CD14-positive monocyte (primary cell): ENCODE measurements at regions not wholly inside any gene's neighbourhood (a gene's known extent, or its start where the extent isn't known, plus 50 kb on each side); places are given as distances from the start of the nearest gene placed in this dataset.

ENCODE experiments used
- DNase-seq, 3 donors: peaks; one replicate each; pipeline ENCODE4 v3.0.0-alpha.2; 2011 to 2022
- H2AFZ ChIP-seq: 2 replicates; pipeline ENCODE4 v1.6.0; 2012; ENCODE audit warnings: mild to moderate bottlenecking, low read depth, low read length, inconsistent platforms; ENCODE audit not compliant: insufficient read depth, poor library complexity, severe bottlenecking
- H3K27ac ChIP-seq, 2 donors: 1 replicate in 1 of 2; 2 replicates in 1 of 2; pipeline ENCODE4 v1.5.1; 2012 to 2013; ENCODE audit warnings: low read length in 2 of 2, control low read depth in 1 of 2, inconsistent platforms in 1 of 2, low read depth in 1 of 2, mild to moderate bottlenecking in 1 of 2
- H3K27me3 ChIP-seq, 2 donors: one replicate each; pipeline versions ENCODE4 v1.6.0 to v1.6.1; 2011 to 2013; ENCODE audit warnings: low read length in 2 of 2; ENCODE audit not compliant: control insufficient read depth in 2 of 2, insufficient read depth in 2 of 2
- H3K36me3 ChIP-seq, 2 donors: replicated peaks in 1 of 2; 1 replicate in 1 of 2; 2 replicates in 1 of 2; pipeline versions ENCODE4 v1.5.1 to v1.6.1; 2012 to 2013; ENCODE audit warnings: low read length in 2 of 2, control low read depth in 1 of 2, inconsistent platforms in 1 of 2, mild to moderate bottlenecking in 1 of 2; ENCODE audit not compliant: insufficient read depth in 2 of 2, control insufficient read depth in 1 of 2
- H3K4me1 ChIP-seq, 2 donors: 1 replicate in 1 of 2; 2 replicates in 1 of 2; pipeline versions ENCODE4 v1.5.1 to v1.6.1; 2012 to 2013; ENCODE audit warnings: low read length in 2 of 2, control low read depth in 1 of 2, inconsistent platforms in 1 of 2, mild to moderate bottlenecking in 1 of 2, moderate library complexity in 1 of 2; ENCODE audit not compliant: insufficient read depth in 2 of 2, control insufficient read depth in 1 of 2
- H3K4me2 ChIP-seq: replicated peaks from 2 replicates; pipeline ENCODE3; 2012; ENCODE audit warnings: low read length, moderate library complexity, mild to moderate bottlenecking; ENCODE audit not compliant: poor library complexity, severe bottlenecking; ENCODE audit errors: extremely low read depth
- H3K4me3 ChIP-seq, 3 experiments: fragments of 200-600 bp in 1 of 3; sonication (generic) in 1 of 3; replicated peaks in 1 of 3; 1 replicate in 2 of 3; 2 replicates in 1 of 3; pipeline ENCODE4 v1.5.1; 2011 to 2013; ENCODE audit warnings: low read length in 3 of 3, mild to moderate bottlenecking in 3 of 3, control low read depth in 2 of 3, low read depth in 2 of 3, inconsistent platforms in 1 of 3, moderate library complexity in 1 of 3
- H3K79me2 ChIP-seq: 2 replicates; pipeline ENCODE4 v1.6.0; 2012; ENCODE audit warnings: mild to moderate bottlenecking, control low read depth, inconsistent platforms, low read length, moderate library complexity; ENCODE audit not compliant: insufficient read depth
- H3K9ac ChIP-seq: 2 replicates; pipeline ENCODE4 v1.6.0; 2017; ENCODE audit warnings: low read length, mild to moderate bottlenecking; ENCODE audit not compliant: insufficient read depth, poor library complexity, severe bottlenecking
- H3K9me3 ChIP-seq, 2 donors: replicated peaks in 1 of 2; 1 replicate in 1 of 2; 2 replicates in 1 of 2; pipeline versions ENCODE4 v1.5.1 to v1.6.1; 2012 to 2013; ENCODE audit warnings: low read length in 2 of 2, control low read depth in 1 of 2; ENCODE audit not compliant: control insufficient read depth in 1 of 2, insufficient read depth in 1 of 2
- H4K20me1 ChIP-seq: 2 replicates; pipeline ENCODE4 v1.6.0; 2012; ENCODE audit warnings: mild to moderate bottlenecking, low read length, control low read depth, moderate library complexity; ENCODE audit not compliant: insufficient read depth
- H3K27ac Mint-ChIP-seq, 7 donors: one replicate each; pipeline ENCODE4 v1.8.0; 2020; ENCODE audit warnings: mild to moderate bottlenecking in 7 of 7, mixed read lengths in 7 of 7, moderate library complexity in 6 of 7, inconsistent platforms in 2 of 7
- H3K27me3 Mint-ChIP-seq, 3 donors: one replicate each; pipeline ENCODE4 v1.8.0; 2021 to 2022; ENCODE audit warnings: low read depth in 3 of 3, mild to moderate bottlenecking in 3 of 3, mixed read lengths in 3 of 3, moderate library complexity in 3 of 3, inconsistent platforms in 1 of 3
- H3K36me3 Mint-ChIP-seq, 2 donors: one replicate each; pipeline ENCODE4 v1.8.0; 2020; ENCODE audit warnings: mixed read lengths in 2 of 2, inconsistent platforms in 1 of 2, mild to moderate bottlenecking in 1 of 2
- H3K4me1 Mint-ChIP-seq: one replicate; pipeline ENCODE4 v1.8.0; 2020; ENCODE audit warnings: mild to moderate bottlenecking, mixed read lengths
- H3K4me3 Mint-ChIP-seq, 2 donors: one replicate each; pipeline ENCODE4 v1.8.0; 2020; ENCODE audit warnings: mild to moderate bottlenecking in 2 of 2, mixed read lengths in 2 of 2, moderate library complexity in 1 of 2
- H3K9me3 Mint-ChIP-seq, 7 donors: one replicate each; pipeline ENCODE4 v1.8.0; 2020 to 2022; ENCODE audit warnings: mixed read lengths in 7 of 7, mild to moderate bottlenecking in 6 of 7, moderate library complexity in 6 of 7, inconsistent platforms in 2 of 7
- CTCF ChIP-seq: fragments of 200-600 bp; IDR thresholded peaks from one replicate; pipeline ENCODE4 v1.8.0; 2022; ENCODE audit warnings: antibody characterized with exemption, mild to moderate bottlenecking
- WGBS: methylation state at CpG from one replicate; pipeline ENCODE4 v1.1.5; 2013; ENCODE audit warnings: missing lambda C conversion rate; ENCODE audit not compliant: insufficient coverage; 5-methylcytosine and 5-hydroxymethylcytosine counted together
- intact Hi-C, 2 donors: fragments of 100-400 bp; cut with micrococcal nuclease; formaldehyde crosslinking; loops; one replicate each; pipeline versions ENCODE4 v1.15.0 to v1.15.1; 2023

DNA sequence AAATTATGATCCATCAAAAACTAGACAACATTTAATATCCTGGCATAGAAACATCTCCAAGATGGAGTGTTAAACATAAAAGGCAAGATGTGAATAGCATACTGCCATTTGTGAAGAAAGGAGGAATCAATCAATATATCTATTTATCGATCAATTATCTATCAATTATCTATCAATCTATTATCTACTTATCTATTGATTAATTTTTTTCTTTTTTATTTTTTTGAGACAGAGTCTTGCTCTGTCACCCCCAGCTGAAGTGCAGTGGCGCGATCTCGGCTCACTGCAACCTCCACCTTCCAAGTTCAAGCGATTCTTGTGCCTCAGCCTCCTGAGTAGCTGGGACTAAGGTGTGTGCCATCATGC lies 117.0 kb upstream of the RFLNA start:
- Histone ChIP-seq H3K4me2 (no peak overlapping the region), H3K9me3 (no peaks in the 10 kb centered on the region), H4K20me1 (no peaks in the 10 kb centered on the region), H3K36me3 (no peaks in the 10 kb centered on the region), H3K4me3 (no peak overlapping the region), H3K79me2 (no peaks in the 10 kb centered on the region), H2AFZ (no peak overlapping the region), H3K27me3 (no peaks in the 10 kb centered on the region), H3K4me1 (peaks cover under 1% of the 10 kb centered on the region in 2 donors), H3K27ac (no peak overlapping the region), H3K9ac (no peak overlapping the region)
- H3K27ac Mint-ChIP-seq = no peak overlapping the region
- no peaks in the 10 kb centered on the region for H3K36me3 Mint-ChIP-seq
- DNase-seq = no peak
- peaks cover 10% of the 10 kb centered on the region for H3K4me1 Mint-ChIP-seq
- peaks cover 0 to 4% (median 0%) of the 10 kb centered on the region in 7 donors for H3K9me3 Mint-ChIP-seq
- WGBS = 100% methylated on average over 2 of the region's 5 CpGs
- no peak for TF ChIP-seq CTCF
- no peak overlapping the region for H3K4me3 Mint-ChIP-seq
- intact Hi-C loops = no loop called here
- H3K27me3 Mint-ChIP-seq = peaks cover 5 to 16% (median 10%) of the 10 kb centered on the region in 3 donors

DNA sequence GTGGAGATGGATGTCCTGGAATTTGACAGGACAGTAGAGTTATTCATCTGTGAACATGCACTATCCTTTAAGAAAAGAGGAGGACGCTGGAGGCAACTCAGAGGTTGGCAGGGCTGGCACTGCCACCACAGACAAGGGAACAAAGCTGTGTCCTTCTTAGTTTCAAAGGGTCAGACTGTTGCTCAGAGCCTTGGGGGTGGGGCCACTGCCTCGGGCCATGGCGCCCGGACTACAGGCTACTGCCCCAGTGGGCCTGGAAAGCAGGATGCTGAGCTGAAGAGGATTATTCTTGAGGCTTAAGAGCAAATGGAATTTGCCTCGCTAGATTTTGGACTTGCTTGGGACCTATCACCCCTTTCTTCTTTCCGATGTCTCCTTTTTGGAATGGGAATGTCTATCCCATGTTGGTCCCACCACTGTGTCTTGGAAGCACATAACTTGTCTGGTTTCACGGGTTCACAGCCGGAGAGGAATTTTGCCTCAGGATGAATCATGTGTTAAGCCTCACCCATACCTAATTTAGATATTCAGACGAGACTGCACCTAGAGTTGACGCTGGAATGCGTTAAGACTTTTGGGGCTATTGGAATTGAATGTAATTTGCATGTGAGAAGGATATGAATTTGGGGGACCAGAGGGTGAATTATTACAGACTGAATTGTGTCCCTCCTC lies 114.8 kb upstream of the RFLNA start:
- no peak overlapping the region for H3K4me2 ChIP-seq

More for the DNA sequence above, 114.8 kb upstream of the RFLNA start:
- WGBS = 86% methylated on average over 8 of the region's 11 CpGs
- no peak overlapping the region for H3K4me3 Mint-ChIP-seq
- H3K36me3 ChIP-seq = no peaks in the 10 kb centered on the region
- H2AFZ ChIP-seq = no peak overlapping the region
- no peak for DNase-seq
- H3K4me1 ChIP-seq = no peaks in the 10 kb centered on the region
- H3K9ac ChIP-seq = no peak overlapping the region
- no peaks in the 10 kb centered on the region for H4K20me1 ChIP-seq
- no peak overlapping the region for H3K27ac ChIP-seq
- H3K27me3 Mint-ChIP-seq = peaks cover 0 to 16% (median 8%) of the 10 kb centered on the region in 3 donors
- intact Hi-C loops = no loop called here
- no peaks in the 10 kb centered on the region for H3K27me3 ChIP-seq
- H3K4me1 Mint-ChIP-seq = peaks cover 4% of the 10 kb centered on the region
- H3K9me3 ChIP-seq = no peaks in the 10 kb centered on the region
- no peak overlapping the region for H3K4me3 ChIP-seq
- H3K36me3 Mint-ChIP-seq = no peaks in the 10 kb centered on the region
- no peak for TF ChIP-seq CTCF
- no peaks in the 10 kb centered on the region for H3K79me2 ChIP-seq
- peaks cover 0 to 3% (median 0%) of the 10 kb centered on the region in 7 donors for H3K9me3 Mint-ChIP-seq
- H3K27ac Mint-ChIP-seq = no peak overlapping the region
